ENCODE measurements at regions not wholly inside any gene's neighbourhood (a gene's known extent, or its start where the extent isn't known, plus 50 kb on each side); places are given as distances from the start of the nearest gene placed in this dataset.

DNA sequence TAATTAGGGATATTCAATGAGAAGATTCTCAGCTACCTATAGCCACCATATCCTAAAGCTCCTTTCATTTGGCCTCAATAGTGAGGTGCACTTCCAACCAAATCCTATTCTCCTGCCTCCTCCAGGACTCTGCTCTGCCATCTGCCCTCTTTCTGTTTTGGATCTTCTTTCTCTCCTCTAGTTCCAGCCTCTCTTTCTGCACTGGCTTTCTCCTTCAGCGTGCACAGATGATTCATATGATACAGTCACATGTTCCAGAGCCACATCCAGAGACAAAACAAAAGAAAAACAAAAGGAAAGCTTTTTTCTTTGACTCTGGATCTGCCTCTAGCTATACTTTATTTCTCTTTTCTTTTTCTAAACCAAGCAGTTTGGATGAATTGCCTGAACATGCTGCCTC is 531.9 kb upstream of the MAN1A1 start:
- TF ChIP-seq, protein P1, sequence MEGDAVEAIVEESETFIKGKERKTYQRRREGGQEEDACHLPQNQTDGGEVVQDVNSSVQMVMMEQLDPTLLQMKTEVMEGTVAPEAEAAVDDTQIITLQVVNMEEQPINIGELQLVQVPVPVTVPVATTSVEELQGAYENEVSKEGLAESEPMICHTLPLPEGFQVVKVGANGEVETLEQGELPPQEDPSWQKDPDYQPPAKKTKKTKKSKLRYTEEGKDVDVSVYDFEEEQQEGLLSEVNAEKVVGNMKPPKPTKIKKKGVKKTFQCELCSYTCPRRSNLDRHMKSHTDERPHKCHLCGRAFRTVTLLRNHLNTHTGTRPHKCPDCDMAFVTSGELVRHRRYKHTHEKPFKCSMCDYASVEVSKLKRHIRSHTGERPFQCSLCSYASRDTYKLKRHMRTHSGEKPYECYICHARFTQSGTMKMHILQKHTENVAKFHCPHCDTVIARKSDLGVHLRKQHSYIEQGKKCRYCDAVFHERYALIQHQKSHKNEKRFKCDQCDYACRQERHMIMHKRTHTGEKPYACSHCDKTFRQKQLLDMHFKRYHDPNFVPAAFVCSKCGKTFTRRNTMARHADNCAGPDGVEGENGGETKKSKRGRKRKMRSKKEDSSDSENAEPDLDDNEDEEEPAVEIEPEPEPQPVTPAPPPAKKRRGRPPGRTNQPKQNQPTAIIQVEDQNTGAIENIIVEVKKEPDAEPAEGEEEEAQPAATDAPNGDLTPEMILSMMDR (IDR thresholded peaks at IDR 0.05): no peak
- TF ChIP-seq POLR2A (IDR thresholded peaks at IDR 0.05) (no peak), POLR2AphosphoS5 (IDR thresholded peaks at IDR 0.05) (no peak), EP300 (IDR thresholded peaks at IDR 0.05) (no peak)

Data from gastroesophageal sphincter (tissue), 3 donors.